NT2/D1 (cell line): ENCODE measurements at regions not wholly inside any gene's neighbourhood (a gene's known extent, or its start where the extent isn't known, plus 50 kb on each side); places are given as distances from the start of the nearest gene placed in this dataset.

Experiments
- SUZ12 ChIP-seq: IDR thresholded peaks from 2 replicates; pipeline ENCODE4 v1.6.1; 2011; ENCODE audit not compliant: insufficient read length, insufficient read depth; ENCODE audit errors: extremely low read depth
- YY1 ChIP-seq: IDR thresholded peaks from 2 replicates; pipeline ENCODE4 v1.6.1; 2011; ENCODE audit not compliant: insufficient read length, insufficient read depth
- ZNF274 ChIP-seq: IDR thresholded peaks from 2 replicates; pipeline ENCODE4 v1.6.1; 2011; ENCODE audit warnings: mild to moderate bottlenecking, low read depth, low read length

GRCh38 chr2:57402096-57402495 is 644.5 kb upstream of the VRK2 start:
- no peak for TF ChIP-seq ZNF274
- TF ChIP-seq YY1: no peak
- no peak for TF ChIP-seq SUZ12
